K562 (cell line): ENCODE measurements at regions not wholly inside any gene's neighbourhood (a gene's known extent, or its start where the extent isn't known, plus 50 kb on each side); places are given as distances from the start of the nearest gene placed in this dataset.

Source experiments
- ATAC-seq: fragments of 200-7000 bp; cut with Tn5 transposase; 3 replicates; pipeline ENCODE4 v1.9.1; 2020; ENCODE audit warnings: moderate library complexity
- BruUV-seq: library from RNA; stranded (reverse); fragments of 400-500 nt; replicated peaks from 2 replicates; lab custom pipeline; 2021; lab: Mats Ljungman, UMichigan
- CTCF ChIA-PET: fragments of 300-600 bp; formaldehyde crosslinking; extraction: SDS; loops from one replicate; lab custom pipeline; 2021; ENCODE audit warnings: low intra/inter-chr PET ratio; lab: Yijun Ruan, JAX
- POLR2A ChIA-PET: fragments of 300-600, 350-650 bp; sonication (Branson Sonifier 250); formaldehyde crosslinking; extraction: SDS; loops from one replicate; lab custom pipeline; 2021; ENCODE audit warnings: antibody characterized with exemption, inconsistent platforms; lab: Yijun Ruan, JAX
- DNase-seq, 4 experiments: peaks; one replicate each; pipeline versions ENCODE4 v3.0.0 to v3.0.0-alpha.2; 2011 to 2018; ENCODE audit warnings: low spot score in 3 of 4, mixed read lengths in 3 of 4; ENCODE audit errors: extremely low read depth in 1 of 4
- FAIRE-seq: peaks from 2 replicates; lab custom pipeline; 2011; peaks lifted over from hg19 to GRCh38; lab: Jason Lieb, UNC
- H2AFZ ChIP-seq: 2 replicates; pipeline ENCODE4 v1.6.0; 2011; ENCODE audit warnings: low read depth, low read length, control low read depth, inconsistent platforms
- H3K27ac ChIP-seq: fragments of 200-600 bp; 3 replicates; pipeline ENCODE4 v1.8.0; 2011; ENCODE audit warnings: low read depth, mild to moderate bottlenecking, control low read depth, inconsistent platforms, low read length, moderate library complexity, mixed read lengths; ENCODE audit errors: extremely low read depth
- H3K27me3 ChIP-seq, 2 experiments: fragments of 300-600 bp in 1 of 2; 2 replicates in 1 of 2; 3 replicates in 1 of 2; pipeline versions ENCODE4 v1.6.0 to v1.8.0; 2011; ENCODE audit warnings: inconsistent platforms in 2 of 2, low read length in 2 of 2, mild to moderate bottlenecking in 1 of 2, mixed read lengths in 1 of 2, moderate library complexity in 1 of 2; ENCODE audit not compliant: control insufficient read depth in 2 of 2, insufficient read depth in 2 of 2
- H3K36me3 ChIP-seq: fragments of 300-600 bp; 3 replicates; pipeline ENCODE4 v1.8.0; 2011; ENCODE audit warnings: mild to moderate bottlenecking, low read length, inconsistent platforms; ENCODE audit not compliant: control insufficient read depth, insufficient read depth
- H3K4me1 ChIP-seq, 2 experiments: fragments of 200-600 bp in 1 of 2; replicated peaks in 1 of 2; 2 replicates in 1 of 2; 3 replicates in 1 of 2; pipeline versions ENCODE4 v1.5.1 to v1.8.0; 2011; ENCODE audit warnings: inconsistent platforms in 2 of 2, low read length in 2 of 2, mild to moderate bottlenecking in 1 of 2, mixed read lengths in 1 of 2, moderate library complexity in 1 of 2; ENCODE audit not compliant: control insufficient read depth in 2 of 2, insufficient read depth in 2 of 2
- H3K4me2 ChIP-seq: 2 replicates; pipeline ENCODE4 v1.6.1; 2011; ENCODE audit warnings: low read length, control low read depth, inconsistent platforms, mixed read lengths; ENCODE audit not compliant: insufficient read depth
- H3K4me3 ChIP-seq: fragments of 200-600 bp; sonication (generic), shearing (Covaris generic); 2 replicates; pipeline ENCODE4 v1.5.1; 2016; ENCODE audit warnings: control low read depth, inconsistent platforms
- H3K79me2 ChIP-seq: fragments of 200-600 bp; 3 replicates; pipeline ENCODE4 v1.8.0; 2011; ENCODE audit warnings: low read length, inconsistent platforms; ENCODE audit not compliant: control insufficient read depth, insufficient read depth
- H3K9ac ChIP-seq, 2 experiments: 2 replicates each; pipeline versions ENCODE4 v1.6.0 to v1.6.1; 2011; ENCODE audit warnings: low read depth in 2 of 2, low read length in 2 of 2, control low read depth in 1 of 2, inconsistent platforms in 1 of 2, mild to moderate bottlenecking in 1 of 2, mixed read lengths in 1 of 2; ENCODE audit not compliant: insufficient read depth in 1 of 2
- H3K9me1 ChIP-seq: one replicate; pipeline ENCODE4 v1.6.0; 2011; ENCODE audit warnings: inconsistent platforms, mild to moderate bottlenecking, low read length, moderate library complexity; ENCODE audit not compliant: control insufficient read depth, insufficient read depth
- H3K9me3 ChIP-seq: replicated peaks from 2 replicates; pipeline ENCODE4 v1.5.1; 2011; ENCODE audit warnings: low read depth, low read length, inconsistent platforms; ENCODE audit not compliant: control insufficient read depth, insufficient read depth
- H4K20me1 ChIP-seq: replicated peaks from 2 replicates; pipeline ENCODE4 v1.6.1; 2011; ENCODE audit warnings: low read length, inconsistent platforms, mixed read lengths; ENCODE audit not compliant: control insufficient read depth, insufficient read depth
- CCAR2 ChIP-seq: fragments of 200-400 bp; formaldehyde crosslinking; IDR thresholded peaks from 2 replicates; pipeline ENCODE4 v1.6.1; 2017; ENCODE audit warnings: mild to moderate bottlenecking, low read depth, low read length
- CHCHD3 ChIP-seq: fragments of 250-450 bp; sonication (Bioruptor Pico); IDR thresholded peaks from 2 replicates; pipeline ENCODE4 v2.1.2; 2022; ENCODE audit warnings: mild to moderate bottlenecking
- EGR1 ChIP-seq: fragments of 450-650 bp; conservative IDR thresholded peaks from 2 replicates; pipeline ENCODE4 v1.6.1; 2017; ENCODE audit warnings: mild to moderate bottlenecking
- EHMT2 ChIP-seq: fragments of 450-650 bp; IDR thresholded peaks from 2 replicates; pipeline ENCODE4 v1.6.1; 2018; ENCODE audit warnings: antibody characterized with exemption
- ELK1 ChIP-seq: sonication (generic); formaldehyde crosslinking; IDR thresholded peaks from 2 replicates; pipeline ENCODE4 v1.8.1; 2022; ENCODE audit warnings: missing genetic modification reagents
- FOS ChIP-seq: IDR thresholded peaks from 3 replicates; pipeline ENCODE4 v1.6.1; 2011; ENCODE audit not compliant: insufficient read length; ENCODE audit errors: extremely low read depth
- WGBS: fragments of 100-300 bp; shearing (Covaris generic); methylation state at CpG from one replicate; pipeline ENCODE4 v1.1.6; 2016; ENCODE audit warnings: low coverage, mixed read lengths; ENCODE audit not compliant: insufficient coverage; ENCODE audit errors: missing lambda C conversion rate; 5-methylcytosine and 5-hydroxymethylcytosine counted together
- in situ Hi-C: fragments of 300-500 bp; cut with MboI; formaldehyde crosslinking; loops from 4 replicates; pipeline ENCODE4 v1.15.0; 2018; ENCODE audit warnings: inconsistent platforms, mixed read lengths
- intact Hi-C: fragments of 100-400 bp; cut with micrococcal nuclease; formaldehyde crosslinking; loops from 2 replicates; pipeline ENCODE4 v1.14.2; 2022
- TF ChIP-seq, protein P1 (sequence below): fragments of 250-450 bp; sonication (Bioruptor Pico); IDR thresholded peaks from 2 replicates; pipeline ENCODE4 v1.8.0; 2022; ENCODE audit warnings: inconsistent platforms
- TF ChIP-seq, protein P2 (sequence below): sonication (generic); formaldehyde crosslinking; IDR thresholded peaks from 2 replicates; pipeline ENCODE4 v1.8.1; 2023; ENCODE audit warnings: mild to moderate bottlenecking, missing genetic modification reagents
- TF ChIP-seq, protein P3 (sequence below): sonication (generic); formaldehyde crosslinking; IDR thresholded peaks from 2 replicates; pipeline ENCODE4 v1.8.0; 2023; ENCODE audit warnings: missing genetic modification reagents, mild to moderate bottlenecking, borderline replicate concordance
- TF ChIP-seq, protein P4 (sequence below): IDR thresholded peaks from 2 replicates; pipeline ENCODE4 v1.6.1; 2011; ENCODE audit warnings: borderline replicate concordance, low read depth, mild to moderate bottlenecking, moderate library complexity, low read length; ENCODE audit not compliant: insufficient read depth, poor library complexity, severe bottlenecking

GRCh38 chr7:98456866-98457265 lies 56.0 kb upstream of the BAIAP2L1 start:
- no peak overlapping the region for H3K9ac ChIP-seq
- no peak for FAIRE-seq
- POLR2A ChIA-PET, result interaction anchor here (0.7 to 0.9 kb wide), 3 partner anchors 10 to 250 kb away, joined by 3 read pairs; no protein-coding TSS in a partner anchor
- ATAC-seq, result no peak
- 2% methylated on average over 6 of the region's 6 CpGs for WGBS
- H3K4me1 ChIP-seq, result peaks cover 0 to 6% of the 10 kb centered on the region in 2 experiments; a peak in 1 of 5 replicates
- in situ Hi-C loops, result no loop called here
- H4K20me1 ChIP-seq, result no peaks in the 10 kb centered on the region
- H2AFZ ChIP-seq, result no peak overlapping the region
- H3K27me3 ChIP-seq, result peaks cover 6 to 37% of the 10 kb centered on the region in 2 experiments; a peak in 2 of 5 replicates
- H3K9me3 ChIP-seq, result no peaks in the 10 kb centered on the region
- H3K36me3 ChIP-seq, result no peaks in the 10 kb centered on the region
- DNase-seq, result no peak
- intact Hi-C loops, result no loop called here
- H3K79me2 ChIP-seq, result no peaks in the 10 kb centered on the region
- H3K4me3 ChIP-seq, result no peak overlapping the region
- no peak overlapping the region for H3K4me2 ChIP-seq
- no peak overlapping the region for H3K27ac ChIP-seq
- CTCF ChIA-PET, result no interaction called here
- no peaks in the 10 kb centered on the region for H3K9me1 ChIP-seq
- BruUV-seq, result no TSS peak
- TF ChIP-seq ELK1 (no peak), EHMT2 (no peak), EGR1 (no peak), FOS (no peak), CCAR2 (no peak), CHCHD3 (CRISPR knock-in tag) (no peak)
- TF ChIP-seq, protein P1, sequence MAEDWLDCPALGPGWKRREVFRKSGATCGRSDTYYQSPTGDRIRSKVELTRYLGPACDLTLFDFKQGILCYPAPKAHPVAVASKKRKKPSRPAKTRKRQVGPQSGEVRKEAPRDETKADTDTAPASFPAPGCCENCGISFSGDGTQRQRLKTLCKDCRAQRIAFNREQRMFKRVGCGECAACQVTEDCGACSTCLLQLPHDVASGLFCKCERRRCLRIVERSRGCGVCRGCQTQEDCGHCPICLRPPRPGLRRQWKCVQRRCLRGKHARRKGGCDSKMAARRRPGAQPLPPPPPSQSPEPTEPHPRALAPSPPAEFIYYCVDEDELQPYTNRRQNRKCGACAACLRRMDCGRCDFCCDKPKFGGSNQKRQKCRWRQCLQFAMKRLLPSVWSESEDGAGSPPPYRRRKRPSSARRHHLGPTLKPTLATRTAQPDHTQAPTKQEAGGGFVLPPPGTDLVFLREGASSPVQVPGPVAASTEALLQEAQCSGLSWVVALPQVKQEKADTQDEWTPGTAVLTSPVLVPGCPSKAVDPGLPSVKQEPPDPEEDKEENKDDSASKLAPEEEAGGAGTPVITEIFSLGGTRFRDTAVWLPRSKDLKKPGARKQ, result no peak
- TF ChIP-seq, protein P2, sequence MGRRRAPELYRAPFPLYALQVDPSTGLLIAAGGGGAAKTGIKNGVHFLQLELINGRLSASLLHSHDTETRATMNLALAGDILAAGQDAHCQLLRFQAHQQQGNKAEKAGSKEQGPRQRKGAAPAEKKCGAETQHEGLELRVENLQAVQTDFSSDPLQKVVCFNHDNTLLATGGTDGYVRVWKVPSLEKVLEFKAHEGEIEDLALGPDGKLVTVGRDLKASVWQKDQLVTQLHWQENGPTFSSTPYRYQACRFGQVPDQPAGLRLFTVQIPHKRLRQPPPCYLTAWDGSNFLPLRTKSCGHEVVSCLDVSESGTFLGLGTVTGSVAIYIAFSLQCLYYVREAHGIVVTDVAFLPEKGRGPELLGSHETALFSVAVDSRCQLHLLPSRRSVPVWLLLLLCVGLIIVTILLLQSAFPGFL (CRISPR knock-in tag), result no peak
- TF ChIP-seq, protein P3, sequence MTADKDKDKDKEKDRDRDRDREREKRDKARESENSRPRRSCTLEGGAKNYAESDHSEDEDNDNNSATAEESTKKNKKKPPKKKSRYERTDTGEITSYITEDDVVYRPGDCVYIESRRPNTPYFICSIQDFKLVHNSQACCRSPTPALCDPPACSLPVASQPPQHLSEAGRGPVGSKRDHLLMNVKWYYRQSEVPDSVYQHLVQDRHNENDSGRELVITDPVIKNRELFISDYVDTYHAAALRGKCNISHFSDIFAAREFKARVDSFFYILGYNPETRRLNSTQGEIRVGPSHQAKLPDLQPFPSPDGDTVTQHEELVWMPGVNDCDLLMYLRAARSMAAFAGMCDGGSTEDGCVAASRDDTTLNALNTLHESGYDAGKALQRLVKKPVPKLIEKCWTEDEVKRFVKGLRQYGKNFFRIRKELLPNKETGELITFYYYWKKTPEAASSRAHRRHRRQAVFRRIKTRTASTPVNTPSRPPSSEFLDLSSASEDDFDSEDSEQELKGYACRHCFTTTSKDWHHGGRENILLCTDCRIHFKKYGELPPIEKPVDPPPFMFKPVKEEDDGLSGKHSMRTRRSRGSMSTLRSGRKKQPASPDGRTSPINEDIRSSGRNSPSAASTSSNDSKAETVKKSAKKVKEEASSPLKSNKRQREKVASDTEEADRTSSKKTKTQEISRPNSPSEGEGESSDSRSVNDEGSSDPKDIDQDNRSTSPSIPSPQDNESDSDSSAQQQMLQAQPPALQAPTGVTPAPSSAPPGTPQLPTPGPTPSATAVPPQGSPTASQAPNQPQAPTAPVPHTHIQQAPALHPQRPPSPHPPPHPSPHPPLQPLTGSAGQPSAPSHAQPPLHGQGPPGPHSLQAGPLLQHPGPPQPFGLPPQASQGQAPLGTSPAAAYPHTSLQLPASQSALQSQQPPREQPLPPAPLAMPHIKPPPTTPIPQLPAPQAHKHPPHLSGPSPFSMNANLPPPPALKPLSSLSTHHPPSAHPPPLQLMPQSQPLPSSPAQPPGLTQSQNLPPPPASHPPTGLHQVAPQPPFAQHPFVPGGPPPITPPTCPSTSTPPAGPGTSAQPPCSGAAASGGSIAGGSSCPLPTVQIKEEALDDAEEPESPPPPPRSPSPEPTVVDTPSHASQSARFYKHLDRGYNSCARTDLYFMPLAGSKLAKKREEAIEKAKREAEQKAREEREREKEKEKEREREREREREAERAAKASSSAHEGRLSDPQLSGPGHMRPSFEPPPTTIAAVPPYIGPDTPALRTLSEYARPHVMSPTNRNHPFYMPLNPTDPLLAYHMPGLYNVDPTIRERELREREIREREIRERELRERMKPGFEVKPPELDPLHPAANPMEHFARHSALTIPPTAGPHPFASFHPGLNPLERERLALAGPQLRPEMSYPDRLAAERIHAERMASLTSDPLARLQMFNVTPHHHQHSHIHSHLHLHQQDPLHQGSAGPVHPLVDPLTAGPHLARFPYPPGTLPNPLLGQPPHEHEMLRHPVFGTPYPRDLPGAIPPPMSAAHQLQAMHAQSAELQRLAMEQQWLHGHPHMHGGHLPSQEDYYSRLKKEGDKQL, result no peak
- TF ChIP-seq, protein P4, sequence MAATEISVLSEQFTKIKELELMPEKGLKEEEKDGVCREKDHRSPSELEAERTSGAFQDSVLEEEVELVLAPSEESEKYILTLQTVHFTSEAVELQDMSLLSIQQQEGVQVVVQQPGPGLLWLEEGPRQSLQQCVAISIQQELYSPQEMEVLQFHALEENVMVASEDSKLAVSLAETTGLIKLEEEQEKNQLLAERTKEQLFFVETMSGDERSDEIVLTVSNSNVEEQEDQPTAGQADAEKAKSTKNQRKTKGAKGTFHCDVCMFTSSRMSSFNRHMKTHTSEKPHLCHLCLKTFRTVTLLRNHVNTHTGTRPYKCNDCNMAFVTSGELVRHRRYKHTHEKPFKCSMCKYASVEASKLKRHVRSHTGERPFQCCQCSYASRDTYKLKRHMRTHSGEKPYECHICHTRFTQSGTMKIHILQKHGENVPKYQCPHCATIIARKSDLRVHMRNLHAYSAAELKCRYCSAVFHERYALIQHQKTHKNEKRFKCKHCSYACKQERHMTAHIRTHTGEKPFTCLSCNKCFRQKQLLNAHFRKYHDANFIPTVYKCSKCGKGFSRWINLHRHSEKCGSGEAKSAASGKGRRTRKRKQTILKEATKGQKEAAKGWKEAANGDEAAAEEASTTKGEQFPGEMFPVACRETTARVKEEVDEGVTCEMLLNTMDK, result no peak
